CD4-positive, alpha-beta T cell treated with Interleukin-10 for 1 hour (primary cell): ENCODE measurements at regions not wholly inside any gene's neighbourhood (a gene's known extent, or its start where the extent isn't known, plus 50 kb on each side); places are given as distances from the start of the nearest gene placed in this dataset.

ENCODE experiments used
- DNase-seq: peaks from one replicate; pipeline ENCODE4 v3.0.0-alpha.2; 2020

DNA sequence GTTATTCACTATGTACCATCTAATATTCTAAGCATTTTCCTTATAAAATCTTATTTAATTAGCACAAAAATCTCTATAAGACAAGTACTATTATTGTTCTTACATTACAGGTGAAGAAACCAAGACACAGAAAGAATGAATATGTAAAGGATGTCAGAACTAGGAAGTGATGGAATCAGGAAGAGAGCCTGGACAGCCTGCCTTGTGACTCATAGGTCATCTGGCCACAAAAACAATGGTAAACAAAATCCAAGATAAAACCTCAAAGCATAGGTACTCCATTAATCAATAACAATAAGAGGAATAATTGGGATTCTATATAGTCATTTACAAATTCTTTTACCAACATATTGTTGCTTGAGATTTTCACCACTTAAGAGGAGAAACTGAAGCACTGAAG, 505.4 kb upstream of the PIK3C3 start:
- DNase-seq = no peak

DNA sequence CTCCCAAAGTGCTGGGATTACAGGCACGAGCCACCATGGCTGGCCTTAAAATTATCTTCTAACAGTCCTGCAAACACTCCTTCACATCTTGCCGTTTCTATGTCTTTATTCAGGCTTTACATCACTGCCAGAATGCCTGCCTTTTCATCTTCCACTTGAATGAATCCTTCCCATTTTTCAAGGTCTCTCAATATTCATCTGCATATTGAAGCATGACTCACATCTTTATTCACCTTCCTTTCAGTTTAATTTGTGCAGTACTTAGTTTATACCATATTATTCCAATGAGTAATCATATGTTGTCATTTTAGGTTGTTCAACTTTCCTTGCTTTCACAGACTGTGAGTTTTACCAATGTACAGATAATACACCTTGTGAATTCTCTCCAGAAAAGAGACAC, 510.1 kb upstream of the PIK3C3 start:
- no peak for DNase-seq

DNA sequence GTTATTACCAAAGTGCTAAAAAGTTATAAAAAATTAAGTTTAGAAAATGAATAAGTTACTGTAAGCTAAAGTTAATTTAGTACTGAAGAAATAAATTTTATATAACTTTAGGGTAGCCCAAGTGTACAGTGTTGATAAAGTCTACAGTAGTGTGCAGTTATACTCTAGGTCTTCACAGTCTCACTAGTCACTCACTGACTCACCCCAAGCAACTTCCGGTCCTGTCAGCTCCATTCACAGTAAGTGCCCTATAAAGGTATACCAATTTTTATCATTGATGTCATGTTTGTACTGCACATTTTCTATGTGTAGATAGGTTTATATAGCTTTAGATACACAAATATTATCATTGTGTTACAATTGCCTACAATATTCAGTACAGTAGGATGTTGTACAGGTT, 518.3 kb upstream of the PIK3C3 start:
- DNase-seq = no peak

DNA sequence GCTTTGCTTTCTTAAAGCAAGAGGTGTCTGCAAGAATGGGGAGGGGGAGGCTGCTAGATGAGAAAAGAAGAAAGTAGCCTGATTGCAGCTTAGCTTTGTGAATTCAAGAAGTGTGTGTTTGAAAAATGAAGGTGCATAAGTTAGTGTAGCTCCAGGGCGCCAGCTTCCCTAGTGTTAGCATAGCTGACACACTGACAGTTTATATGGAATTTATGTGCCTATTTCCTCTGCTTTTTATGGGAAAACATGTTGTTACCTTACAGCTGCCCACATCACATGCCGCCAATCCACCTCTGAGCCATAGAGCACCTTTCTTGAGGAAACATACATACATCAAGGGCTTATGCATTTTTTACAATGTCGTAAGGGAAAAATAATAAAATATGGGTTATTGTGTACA, 536.4 kb upstream of the PIK3C3 start:
- no peak for DNase-seq

DNA sequence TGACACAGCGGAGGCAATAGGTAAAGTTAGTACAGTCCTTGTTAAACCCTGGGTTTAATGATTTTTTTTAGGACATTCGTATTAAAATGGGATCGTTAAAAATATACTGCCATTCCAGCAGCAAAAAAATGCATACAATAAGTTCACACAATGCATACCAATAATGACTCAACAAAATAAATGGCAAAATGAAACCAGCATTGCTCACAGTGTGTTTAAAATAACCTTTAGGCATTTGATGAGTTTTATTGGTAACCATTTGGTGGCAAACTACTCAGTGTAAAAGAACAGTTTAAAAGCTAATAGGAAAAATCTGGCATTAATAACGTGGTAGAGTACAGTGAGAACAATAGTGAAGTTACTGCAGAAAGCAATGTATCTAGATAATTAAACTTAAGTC, 539.0 kb upstream of the PIK3C3 start:
- DNase-seq = no peak

DNA sequence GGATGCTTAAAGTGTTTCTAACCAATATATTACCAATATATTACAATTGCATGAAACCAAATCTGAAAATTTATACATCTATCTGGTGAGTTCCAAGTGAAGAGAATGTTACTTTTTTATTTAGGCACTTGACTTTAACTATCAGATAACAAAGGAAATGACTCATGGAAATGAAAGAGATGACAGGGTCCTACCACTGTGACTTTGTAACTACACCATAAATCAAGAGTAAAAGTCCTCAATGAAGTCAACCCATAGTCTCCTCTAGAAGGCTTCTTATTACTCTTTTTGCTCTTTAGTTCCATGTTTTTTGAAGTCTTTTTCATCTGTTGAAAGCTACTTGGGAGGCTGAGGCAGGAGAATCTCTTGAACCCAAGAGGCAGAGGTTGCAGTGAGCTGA, 545.0 kb upstream of the PIK3C3 start:
- no peak for DNase-seq

DNA sequence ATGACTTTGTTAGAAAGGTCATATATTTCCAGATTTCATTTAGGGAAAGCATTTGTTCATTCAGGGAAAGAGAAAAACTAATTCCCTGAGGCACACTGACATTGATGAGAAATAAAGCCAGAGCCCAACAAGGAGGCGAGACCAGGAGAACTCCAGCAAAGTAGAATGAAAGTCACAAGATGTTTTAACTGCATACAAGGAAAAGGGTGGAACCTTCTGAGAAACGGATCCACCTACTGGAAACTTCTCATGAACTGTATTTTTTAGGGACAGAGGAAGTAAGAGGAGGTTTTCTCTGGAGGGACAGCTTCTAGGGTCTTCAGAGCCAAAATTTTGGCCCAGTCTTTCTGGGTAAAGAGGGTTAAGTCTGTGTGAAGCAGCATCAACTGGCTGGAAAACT, 548.2 kb upstream of the PIK3C3 start:
- DNase-seq = no peak

DNA sequence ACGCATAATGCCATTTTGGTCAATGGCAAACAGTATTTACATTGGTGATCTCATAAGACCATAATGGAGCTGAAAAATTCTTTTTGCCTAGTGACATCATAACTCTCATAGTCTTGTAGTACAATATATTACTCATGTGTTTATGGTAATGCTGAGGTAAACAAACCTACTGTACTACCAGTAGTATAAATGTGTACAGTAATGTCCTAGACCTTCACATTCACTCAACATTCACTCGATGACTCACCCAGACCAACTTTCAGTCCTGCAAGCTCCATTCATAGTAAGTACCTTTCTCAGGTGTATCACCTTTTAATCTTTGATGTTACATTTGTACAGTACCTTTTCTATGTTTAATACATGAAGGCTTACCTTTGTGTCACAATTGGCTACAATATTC, 558.2 kb upstream of the PIK3C3 start:
- DNase-seq = no peak

DNA sequence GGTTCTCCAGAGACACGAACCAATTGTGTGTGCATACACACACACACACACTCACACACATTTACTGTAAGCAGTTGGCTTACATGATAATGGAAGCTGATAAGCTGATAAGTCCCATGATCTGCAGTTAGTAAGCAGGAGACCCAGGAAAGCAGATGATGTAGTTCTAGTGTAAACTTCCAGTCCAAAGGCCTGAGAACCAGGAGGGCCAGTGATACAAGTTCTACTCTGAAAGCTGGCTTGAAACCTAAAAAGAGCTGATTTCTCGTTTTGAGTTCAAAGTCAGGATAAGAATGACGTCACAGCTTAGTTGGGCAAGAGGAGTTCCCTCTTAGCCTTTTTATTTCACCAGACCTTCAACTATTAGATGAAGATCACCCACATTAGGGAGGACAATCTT, 558.8 kb upstream of the PIK3C3 start:
- no peak for DNase-seq

DNA sequence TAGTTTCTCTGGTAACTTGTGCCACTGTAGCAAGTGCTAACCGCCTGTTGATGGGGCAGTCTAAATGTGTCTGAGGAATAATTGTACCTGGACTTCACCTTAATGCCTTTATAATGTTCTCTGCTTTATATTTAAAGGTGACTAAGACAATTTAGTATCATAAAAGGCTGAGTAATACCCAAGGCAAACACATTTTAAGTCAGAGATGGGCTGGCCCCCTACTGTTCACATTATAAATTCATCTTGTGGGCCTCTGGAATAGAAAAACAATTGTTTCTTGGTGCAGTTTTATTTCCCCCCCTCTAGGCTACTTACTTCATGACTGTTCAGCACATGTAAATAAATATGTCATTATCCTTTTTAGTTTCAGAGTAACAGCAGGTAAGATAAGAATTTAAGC, 559.3 kb upstream of the PIK3C3 start:
- no peak for DNase-seq

DNA sequence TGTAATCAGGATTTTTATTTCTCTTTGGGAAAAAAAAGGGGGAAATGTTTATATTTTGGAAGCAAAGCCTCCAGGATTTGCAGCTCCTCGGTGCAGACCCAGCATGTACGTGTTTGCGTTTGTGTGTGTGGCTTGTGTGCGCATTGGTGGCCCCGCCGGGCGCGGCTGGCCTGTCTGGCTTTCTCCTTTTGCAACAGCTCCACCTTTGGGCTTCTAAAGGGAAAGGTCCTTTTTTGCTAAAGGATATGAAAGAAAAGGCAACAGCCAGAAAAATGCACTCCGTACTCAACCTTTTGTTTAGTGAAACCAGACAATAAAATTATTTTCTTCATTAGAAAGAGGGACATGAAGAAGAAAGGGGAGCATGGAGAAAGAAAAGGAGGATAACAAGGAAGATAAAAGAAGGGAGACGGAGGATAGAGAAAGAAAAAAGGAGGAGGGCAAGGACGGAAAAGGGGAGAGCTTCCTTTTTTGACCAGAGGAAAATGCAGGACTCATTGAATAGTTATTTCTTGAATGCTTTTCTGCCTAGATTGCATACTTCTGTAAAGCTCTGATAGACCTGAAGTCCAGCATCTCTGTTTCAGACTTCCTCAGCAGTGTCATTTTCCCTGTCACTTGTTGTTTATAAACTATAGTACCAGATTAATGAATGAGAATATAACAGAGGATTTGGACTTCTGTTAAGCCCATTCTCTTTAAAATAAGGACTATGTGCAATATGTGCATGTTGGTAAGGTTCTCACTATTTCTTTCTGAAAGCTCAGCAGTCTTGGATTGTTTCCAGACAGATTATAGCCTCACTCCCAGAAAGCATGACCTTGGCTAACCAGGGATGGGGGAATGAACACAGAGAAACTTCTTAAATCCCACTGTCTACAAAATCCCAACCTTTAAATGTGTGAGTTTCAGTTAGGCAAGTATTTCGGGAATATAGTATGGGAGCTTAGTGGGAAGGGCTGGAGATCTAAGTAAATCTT, 563.1 kb upstream of the PIK3C3 start:
- no peak for DNase-seq

DNA sequence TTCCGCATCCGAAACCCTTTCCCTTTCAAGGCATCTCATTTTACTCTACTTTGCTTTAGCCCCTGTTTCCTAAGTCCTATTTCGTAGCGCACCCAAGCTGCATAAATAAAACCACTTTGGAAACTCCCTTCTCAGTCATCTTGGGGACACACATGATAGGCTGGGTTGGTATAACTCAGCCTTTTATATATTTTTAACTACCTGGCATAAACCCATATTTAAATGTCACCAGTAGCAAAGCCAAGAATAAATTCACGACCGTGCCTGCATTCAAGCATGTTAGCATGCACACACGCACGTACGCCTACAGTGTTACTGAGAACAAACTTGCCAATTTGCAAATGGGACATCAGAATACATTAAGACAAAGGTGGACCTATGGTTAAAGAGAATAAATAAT, 564.7 kb upstream of the PIK3C3 start:
- no peak for DNase-seq

DNA sequence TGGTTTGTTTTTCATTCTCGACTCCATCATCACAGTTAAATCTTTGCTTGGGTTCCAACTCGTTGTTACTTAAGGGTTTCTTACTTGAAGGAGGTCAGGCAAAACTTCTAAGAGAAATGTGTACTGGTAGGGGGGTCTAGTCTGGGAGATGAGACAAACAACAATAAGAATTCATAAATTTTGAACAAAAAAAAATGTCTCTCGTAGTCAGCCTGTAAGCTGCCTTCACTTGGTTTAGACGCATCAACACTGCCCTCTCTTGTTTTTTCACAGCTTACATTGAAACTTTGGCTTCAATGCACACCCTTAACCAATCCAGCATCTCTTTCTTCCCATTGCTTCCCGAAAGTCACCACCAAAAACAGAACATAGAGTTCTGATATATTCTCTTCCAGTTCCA, 576.4 kb upstream of the PIK3C3 start:
- no peak for DNase-seq

DNA sequence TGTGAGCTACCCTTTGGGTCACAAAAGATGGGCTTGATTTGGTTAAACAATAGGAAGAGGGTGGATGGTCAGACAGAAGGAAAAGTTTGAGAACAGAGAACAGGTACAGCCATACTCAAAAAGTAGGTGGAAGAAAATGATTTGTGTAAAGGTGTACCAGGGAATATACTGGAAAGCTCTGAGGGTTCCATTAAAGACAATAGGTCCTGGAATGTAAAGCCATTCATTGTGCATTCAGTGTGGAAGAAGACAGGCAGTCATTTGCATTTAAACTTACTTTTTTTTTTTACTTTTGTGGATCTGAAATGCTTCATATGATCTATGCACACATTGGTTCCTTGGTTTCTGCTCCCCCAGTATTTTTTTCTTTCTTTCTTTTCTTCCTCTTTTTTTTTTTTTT, 581.4 kb upstream of the PIK3C3 start:
- no peak for DNase-seq

DNA sequence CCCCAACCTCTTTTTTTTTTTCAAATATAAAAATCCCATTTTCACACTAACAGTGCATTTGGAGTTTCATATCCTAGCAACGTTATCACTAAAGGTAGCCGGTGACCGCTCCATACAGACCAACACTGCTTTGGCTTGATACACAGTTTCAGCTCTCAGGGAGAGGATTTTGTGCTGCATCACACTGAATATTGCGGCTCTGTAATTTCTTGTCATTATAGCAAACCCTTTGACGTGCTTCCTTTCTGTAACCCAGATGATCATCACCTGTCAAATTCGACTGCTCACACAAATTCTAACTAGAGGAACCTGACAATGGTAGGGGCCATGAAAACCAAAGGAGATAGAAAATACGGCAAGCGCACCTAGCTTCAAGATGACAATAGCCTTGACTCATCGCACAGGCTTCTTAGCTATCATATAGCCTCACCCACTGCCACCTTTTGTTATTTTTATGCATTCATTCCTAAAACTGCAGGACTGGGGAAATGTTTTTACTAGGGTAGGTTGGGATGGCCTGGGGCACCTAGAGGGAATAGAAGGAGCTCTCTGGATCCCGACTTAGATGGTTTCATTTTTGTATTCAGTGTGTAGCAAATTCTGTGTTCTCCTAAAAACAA, 582.9 kb upstream of the PIK3C3 start:
- no peak for DNase-seq

DNA sequence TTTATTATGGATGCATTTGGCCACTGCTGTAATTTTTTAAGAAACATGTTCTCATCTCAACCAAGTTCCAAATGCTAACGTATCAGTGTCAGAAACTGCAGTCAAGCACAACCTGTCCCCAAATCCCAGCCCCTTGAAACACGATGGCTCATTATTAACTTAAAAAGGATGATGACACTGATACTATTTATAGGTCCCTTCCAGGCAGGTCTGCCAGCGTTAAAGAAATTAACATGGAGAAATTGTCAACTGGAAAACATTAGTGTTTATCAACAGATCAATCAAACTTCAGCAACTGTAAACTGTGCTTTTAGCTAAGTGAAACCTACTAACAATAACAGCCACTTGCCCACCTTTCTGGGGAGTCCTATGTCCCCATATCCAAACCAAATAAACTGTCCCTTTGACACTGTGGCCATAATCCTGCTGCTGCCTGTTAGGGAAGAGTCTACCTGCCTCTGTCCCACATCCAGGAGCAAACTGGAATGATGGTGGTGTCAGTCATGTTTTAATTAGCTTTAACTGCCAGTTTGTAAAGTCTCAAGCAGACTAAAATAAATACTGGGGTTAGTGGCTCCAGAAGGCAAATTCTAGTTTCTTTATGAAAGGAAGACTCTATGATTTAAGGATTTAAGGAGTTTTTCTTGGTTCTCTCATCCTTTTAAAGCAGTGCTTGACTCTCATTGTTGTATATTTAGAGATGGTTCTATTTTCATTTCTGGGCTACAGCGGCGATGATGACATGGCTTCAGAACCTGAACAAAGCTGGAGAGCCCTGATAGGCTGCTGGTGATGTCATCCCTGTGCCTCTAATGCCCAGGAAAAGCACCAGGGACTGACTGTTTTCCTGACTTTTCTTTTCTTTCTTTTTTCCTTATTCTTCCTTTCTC, 583.6 kb upstream of the PIK3C3 start:
- no peak for DNase-seq

DNA sequence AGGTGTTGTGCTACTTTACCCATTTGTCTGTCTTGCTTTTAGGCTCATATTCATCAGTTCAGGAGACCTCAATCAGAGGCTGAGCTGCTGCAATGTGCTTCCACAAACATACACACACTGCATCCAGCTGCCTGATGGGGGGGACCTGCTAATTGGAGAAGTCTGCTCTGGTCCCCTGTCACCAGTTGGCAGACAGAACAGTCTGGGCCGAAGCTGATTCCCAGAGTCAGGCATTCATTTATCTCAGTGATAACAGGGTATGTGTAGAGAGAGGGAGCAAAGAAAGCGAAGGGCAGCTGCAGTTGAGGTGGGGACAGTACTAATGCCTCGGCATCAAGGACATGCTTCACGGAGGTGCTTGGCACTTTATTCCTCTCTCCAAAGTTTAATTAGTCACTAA, 584.3 kb upstream of the PIK3C3 start:
- DNase-seq = no peak

DNA sequence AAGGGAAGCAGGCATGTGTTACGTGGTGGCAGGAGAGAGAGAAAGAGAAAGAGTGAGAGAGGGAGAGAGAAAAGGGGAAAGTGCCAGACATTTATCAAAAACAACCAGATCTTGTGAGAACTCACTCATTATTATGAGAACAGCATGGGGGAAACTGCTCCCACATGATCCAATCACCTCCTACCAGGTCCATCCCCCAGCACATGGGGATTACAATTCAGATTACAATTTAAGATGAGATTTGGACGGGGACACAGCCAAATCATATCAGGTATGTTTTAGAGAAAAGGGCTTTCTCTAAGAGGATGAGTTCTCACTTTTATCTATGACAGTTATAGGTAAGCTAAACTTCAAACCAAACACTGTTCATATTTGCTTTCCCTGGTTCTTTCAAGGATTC, 597.3 kb upstream of the PIK3C3 start:
- no peak for DNase-seq

DNA sequence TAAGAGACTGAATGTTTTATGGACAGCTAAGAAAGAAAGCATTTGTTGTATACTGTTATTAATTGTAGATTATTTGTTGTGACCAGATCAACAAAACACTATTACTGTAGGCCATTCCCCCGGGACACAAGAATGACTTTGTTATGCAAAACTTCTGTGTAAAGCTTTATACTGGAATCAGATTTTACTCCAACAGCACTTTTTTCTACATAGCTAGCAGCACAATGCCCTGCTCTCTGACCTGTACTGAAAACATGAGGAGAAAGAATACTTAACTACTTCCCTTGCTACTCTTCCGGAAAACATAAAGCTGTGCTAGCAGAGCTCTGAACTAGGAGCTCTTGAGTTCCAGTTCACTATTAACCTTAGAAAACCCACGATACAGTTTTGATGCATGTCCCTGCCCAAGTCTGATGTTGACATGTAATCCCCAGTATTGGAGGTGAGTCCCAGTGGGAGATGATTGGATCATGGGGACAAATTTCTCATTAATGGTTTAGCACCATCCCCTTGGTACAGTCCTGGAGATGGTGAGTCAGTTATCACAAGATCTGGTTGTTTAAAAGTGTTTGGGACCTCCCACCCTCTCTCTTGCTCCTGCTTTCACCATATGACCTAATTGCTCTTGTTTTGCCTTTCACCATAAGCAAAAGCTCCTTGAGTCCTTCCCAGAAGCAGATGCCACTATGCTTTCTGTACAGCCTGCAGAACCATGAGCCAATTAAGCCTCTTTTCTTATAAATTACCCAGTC, 601.1 kb upstream of the PIK3C3 start:
- no peak for DNase-seq

DNA sequence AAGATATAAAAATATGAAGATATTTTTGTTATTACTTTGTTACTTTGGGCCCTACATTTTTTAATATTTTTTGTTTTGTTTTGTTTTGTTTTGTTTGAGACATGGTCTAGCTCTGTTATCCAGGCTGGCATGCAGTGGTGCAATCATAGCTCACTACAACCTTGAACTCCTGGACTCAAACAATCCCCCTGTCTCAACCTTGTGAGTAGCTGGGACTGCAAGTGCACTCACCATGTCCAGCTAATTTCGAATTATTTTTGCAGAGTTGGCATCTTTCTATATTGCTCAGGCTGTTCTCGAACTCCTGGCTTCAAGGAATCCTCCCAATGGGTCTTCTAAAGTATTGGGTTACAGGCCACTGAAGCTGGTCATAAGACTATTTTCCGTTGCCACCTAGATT, 603.6 kb upstream of the PIK3C3 start:
- DNase-seq = no peak

DNA sequence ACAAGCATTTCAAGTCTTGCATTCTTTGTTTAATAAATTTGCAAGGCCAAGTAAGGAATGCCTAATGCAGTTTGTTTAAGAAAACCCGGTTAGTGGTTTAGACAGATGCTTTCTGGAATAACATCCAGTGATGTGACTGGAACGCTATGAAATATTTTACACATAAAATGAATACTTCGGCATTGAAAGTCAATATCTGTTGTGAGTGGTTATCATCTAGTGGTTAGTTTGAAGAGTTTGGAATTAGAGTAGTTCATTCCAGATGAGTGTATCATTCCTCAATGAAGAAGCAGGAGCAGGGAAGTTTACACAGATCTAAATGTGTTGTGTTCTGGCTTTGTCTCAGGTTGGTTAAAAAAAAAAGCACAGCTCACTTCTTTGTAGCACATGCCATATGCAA, 608.0 kb upstream of the PIK3C3 start:
- no peak for DNase-seq

DNA sequence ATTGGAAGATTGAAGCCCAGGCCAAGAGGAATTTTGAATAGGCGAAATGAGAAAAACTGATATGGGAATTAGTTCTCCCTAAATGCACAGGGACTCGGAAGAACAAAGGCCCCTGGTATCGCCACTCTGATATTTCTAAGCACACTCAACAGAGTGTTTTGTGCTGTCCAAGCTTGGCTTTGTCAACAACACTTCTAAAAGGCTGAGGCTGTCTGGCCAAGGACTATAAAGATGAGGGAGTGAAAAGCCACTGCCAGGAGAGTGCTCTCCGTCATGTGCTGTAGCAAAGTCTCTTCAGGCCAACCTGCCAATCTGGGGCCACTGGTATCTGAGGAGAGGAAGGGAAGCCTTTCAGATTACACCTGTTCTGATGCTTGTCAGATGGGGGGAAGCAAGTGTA, 611.2 kb upstream of the PIK3C3 start:
- DNase-seq = no peak

DNA sequence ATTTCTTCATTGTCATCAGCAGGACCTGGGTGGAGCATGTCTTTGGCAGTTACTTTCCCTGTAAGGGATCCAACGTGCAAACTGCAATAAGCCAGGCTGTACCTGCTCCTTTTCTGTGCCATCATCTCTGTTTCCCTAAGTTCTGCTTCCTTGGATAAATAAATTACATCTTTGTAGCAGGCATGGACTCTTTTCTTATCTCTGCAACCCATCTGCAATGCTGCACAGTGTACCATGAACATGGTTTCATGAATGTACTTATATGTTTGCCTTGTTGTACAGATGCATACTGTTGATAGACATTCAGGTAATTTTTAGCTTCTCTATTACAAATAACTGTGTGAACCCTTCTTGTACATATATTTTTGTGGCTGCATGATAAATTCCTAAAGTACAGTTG, 616.7 kb upstream of the PIK3C3 start:
- no peak for DNase-seq
